ENCODE measurements at regions not wholly inside any gene's neighbourhood (a gene's known extent, or its start where the extent isn't known, plus 50 kb on each side); places are given as distances from the start of the nearest gene placed in this dataset.

GRCh38 chr11:98185245-98185644 is 835.5 kb upstream of the CNTN5 start:
- no peaks in the 10 kb centered on the region for H4K20me1 ChIP-seq (ENCODE audit: control insufficient read depth, insufficient read depth, low read depth, low read length)
- no peaks in the 10 kb centered on the region for H3F3A ChIP-seq (ENCODE audit: control insufficient read depth, insufficient read depth)
- H3K4me1 ChIP-seq (ENCODE audit: control insufficient read depth, low read length) = no peaks in the 10 kb centered on the region
- H3K4me3 ChIP-seq (ENCODE audit: low read length) = no peak overlapping the region
- H3K79me2 ChIP-seq (ENCODE audit: control insufficient read depth, low read length) = no peaks in the 10 kb centered on the region
- TF ChIP-seq CTCF (IDR thresholded peaks at IDR 0.05; ENCODE audit: low read depth, low read length, poor library complexity, severe bottlenecking) (no peak), EZH2phosphoT487 (IDR thresholded peaks at IDR 0.05; ENCODE audit: borderline replicate concordance, low read length) (no peak)
- H3K27me3 ChIP-seq (ENCODE audit: control insufficient read depth, low read length) = no peaks in the 10 kb centered on the region
- no peaks in the 10 kb centered on the region for H3K36me3 ChIP-seq (ENCODE audit: control insufficient read depth, low read length)
- no peaks in the 10 kb centered on the region for H3K9me2 ChIP-seq (replicated peaks; ENCODE audit: control insufficient read depth, low read length)
- H3K4me2 ChIP-seq (ENCODE audit: low read length) = no peak overlapping the region
- peaks cover 8% of the 10 kb centered on the region; the same call in 1 of the 2 replicates for H3K9me3 ChIP-seq (ENCODE audit: control insufficient read depth, insufficient read depth, low read length)
- no peak overlapping the region for H3K27ac ChIP-seq (ENCODE audit: low read depth, low read length)

- Histone ChIP-seq H3K27me3 (ENCODE audit: control insufficient read depth, low read length) (no peaks in the 10 kb centered on the region), H3K79me2 (ENCODE audit: control insufficient read depth, low read length) (no peaks in the 10 kb centered on the region), H3K27ac (ENCODE audit: low read depth, low read length) (no peak overlapping the region), H3K36me3 (ENCODE audit: control insufficient read depth, low read length) (no peaks in the 10 kb centered on the region), H3K4me1 (ENCODE audit: control insufficient read depth, low read length) (no peaks in the 10 kb centered on the region), H3K9me2 (replicated peaks; ENCODE audit: control insufficient read depth, low read length) (no peaks in the 10 kb centered on the region), H3K4me2 (ENCODE audit: low read length) (no peak overlapping the region), H3F3A (ENCODE audit: control insufficient read depth, insufficient read depth) (no peaks in the 10 kb centered on the region), H3K4me3 (ENCODE audit: low read length) (no peak overlapping the region), H3K9me3 (ENCODE audit: control insufficient read depth, insufficient read depth, low read length) (no peaks in the 10 kb centered on the region), H4K20me1 (ENCODE audit: control insufficient read depth, insufficient read depth, low read depth, low read length) (no peaks in the 10 kb centered on the region)
- TF ChIP-seq EZH2phosphoT487 (IDR thresholded peaks at IDR 0.05; ENCODE audit: borderline replicate concordance, low read length) (no peak), CTCF (IDR thresholded peaks at IDR 0.05; ENCODE audit: low read depth, low read length, poor library complexity, severe bottlenecking) (no peak)
Observed at GRCh38 chr11:98194611-98195010, 826.1 kb upstream of the CNTN5 start.

GRCh38 chr11:98195300-98195699 is 825.4 kb upstream of the CNTN5 start:
- H3F3A ChIP-seq (ENCODE audit: control insufficient read depth, insufficient read depth) = no peaks in the 10 kb centered on the region
- no peaks in the 10 kb centered on the region for H3K36me3 ChIP-seq (ENCODE audit: control insufficient read depth, low read length)
- no peaks in the 10 kb centered on the region for H4K20me1 ChIP-seq (ENCODE audit: control insufficient read depth, insufficient read depth, low read depth, low read length)
- H3K27me3 ChIP-seq (ENCODE audit: control insufficient read depth, low read length) = no peaks in the 10 kb centered on the region
- no peak overlapping the region for H3K4me3 ChIP-seq (ENCODE audit: low read length)
- H3K9me3 ChIP-seq (ENCODE audit: control insufficient read depth, insufficient read depth, low read length) = no peaks in the 10 kb centered on the region
- no peak overlapping the region for H3K27ac ChIP-seq (ENCODE audit: low read depth, low read length)
- H3K4me2 ChIP-seq (ENCODE audit: low read length) = no peak overlapping the region
- no peaks in the 10 kb centered on the region for H3K9me2 ChIP-seq (replicated peaks; ENCODE audit: control insufficient read depth, low read length)
- no peaks in the 10 kb centered on the region for H3K4me1 ChIP-seq (ENCODE audit: control insufficient read depth, low read length)
- no peaks in the 10 kb centered on the region for H3K79me2 ChIP-seq (ENCODE audit: control insufficient read depth, low read length)
- TF ChIP-seq EZH2phosphoT487 (IDR thresholded peaks at IDR 0.05; ENCODE audit: borderline replicate concordance, low read length) = no peak
- TF ChIP-seq CTCF (IDR thresholded peaks at IDR 0.05; ENCODE audit: low read depth, low read length, poor library complexity, severe bottlenecking) = no peak

GRCh38 chr11:98207086-98207485 is 813.7 kb upstream of the CNTN5 start:
- Histone ChIP-seq H3K36me3 (ENCODE audit: control insufficient read depth, low read length) (no peaks in the 10 kb centered on the region), H3K27me3 (ENCODE audit: control insufficient read depth, low read length) (no peaks in the 10 kb centered on the region), H3K9me3 (ENCODE audit: control insufficient read depth, insufficient read depth, low read length) (no peaks in the 10 kb centered on the region; the same call in 1 of the 2 replicates), H3K27ac (ENCODE audit: low read depth, low read length) (no peak overlapping the region), H4K20me1 (ENCODE audit: control insufficient read depth, insufficient read depth, low read depth, low read length) (no peaks in the 10 kb centered on the region), H3K9me2 (replicated peaks; ENCODE audit: control insufficient read depth, low read length) (no peaks in the 10 kb centered on the region), H3K4me1 (ENCODE audit: control insufficient read depth, low read length) (no peaks in the 10 kb centered on the region), H3F3A (ENCODE audit: control insufficient read depth, insufficient read depth) (no peaks in the 10 kb centered on the region), H3K4me2 (ENCODE audit: low read length) (no peak overlapping the region), H3K4me3 (ENCODE audit: low read length) (no peak overlapping the region), H3K79me2 (ENCODE audit: control insufficient read depth, low read length) (no peaks in the 10 kb centered on the region)
- TF ChIP-seq EZH2phosphoT487 (IDR thresholded peaks at IDR 0.05; ENCODE audit: borderline replicate concordance, low read length) (no peak), CTCF (IDR thresholded peaks at IDR 0.05; ENCODE audit: low read depth, low read length, poor library complexity, severe bottlenecking) (no peak)
